GM19467 (cell line): ENCODE measurements at regions not wholly inside any gene's neighbourhood (a gene's known extent, or its start where the extent isn't known, plus 50 kb on each side); places are given as distances from the start of the nearest gene placed in this dataset.

Experiments
- ATAC-seq: cut with Tn5 transposase; IDR thresholded peaks from one replicate; pipeline ENCODE4 v1.9.1; 2021; ENCODE audit warnings: mild to moderate bottlenecking, moderate library complexity; ENCODE audit not compliant: unreplicated experiment

- no peak for ATAC-seq
Measured at GRCh38 chr9:81394881-81395675, 294.3 kb downstream of the TLE1 start.

DNA sequence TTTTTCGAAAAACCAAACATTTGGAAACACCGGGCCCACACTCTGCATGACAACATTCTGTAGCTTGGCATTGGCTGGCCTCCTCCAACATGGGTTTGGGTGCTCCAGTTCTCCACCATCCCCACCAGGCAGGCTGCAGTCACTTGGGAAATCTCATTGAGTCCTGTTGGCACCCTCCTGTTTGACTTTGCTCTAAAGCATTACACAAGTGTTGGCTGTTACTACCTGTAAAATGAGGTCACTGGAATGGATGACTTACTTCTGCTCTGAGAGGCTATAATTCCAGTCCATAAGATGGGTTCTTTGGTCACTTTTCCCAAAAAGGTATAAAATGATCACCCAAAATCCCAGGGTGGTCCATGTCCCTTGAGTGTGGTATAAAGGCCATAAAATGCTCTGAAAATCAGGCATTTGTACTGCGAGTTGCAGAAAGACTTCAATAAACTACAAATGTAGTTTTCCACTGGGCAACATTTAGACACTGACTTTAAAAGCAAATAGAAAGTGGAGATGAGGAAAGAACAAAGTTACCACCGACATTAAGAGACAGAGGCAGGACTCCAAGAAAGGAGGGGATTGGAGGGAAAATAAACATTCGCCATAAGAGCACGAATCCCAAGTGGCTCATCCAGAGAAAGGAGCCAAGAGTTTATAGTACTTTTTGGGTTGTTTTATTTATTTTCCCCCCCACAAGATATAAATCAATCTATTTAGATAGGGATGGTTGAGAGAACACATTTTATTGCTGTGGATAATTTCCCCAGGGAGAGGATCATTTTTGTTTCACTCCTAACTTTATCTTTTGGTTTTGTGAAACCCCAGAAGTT, 295.1 kb downstream of the TLE1 start:
- ATAC-seq = no peak

- ATAC-seq = no peak
Measured at GRCh38 chr9:81391457-81391825, 297.9 kb downstream of the TLE1 start.

- no peak for ATAC-seq
Measured at GRCh38 chr9:81390792-81391456, 298.4 kb downstream of the TLE1 start.

GRCh38 chr9:81389569-81389993, 299.8 kb downstream of the TLE1 start:
- ATAC-seq = no peak

DNA sequence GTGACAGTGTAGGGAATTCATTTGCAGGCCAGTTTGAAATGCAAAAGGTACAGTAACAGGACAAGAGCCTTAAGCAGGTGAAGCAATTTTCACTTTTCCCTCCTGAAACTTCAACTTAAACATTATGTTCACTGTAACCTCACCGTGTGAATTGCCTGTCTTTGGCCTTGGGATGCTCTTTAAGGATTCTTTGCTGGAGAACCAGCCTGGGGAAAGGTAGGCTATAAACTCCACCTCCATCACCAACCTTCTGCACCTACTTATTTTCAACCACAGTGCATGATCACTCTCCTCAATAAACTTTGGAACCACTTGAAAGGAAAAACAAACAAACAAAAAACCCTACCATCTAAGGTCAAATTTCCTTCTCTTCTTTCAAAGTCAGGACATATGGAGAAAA, 300.5 kb downstream of the TLE1 start:
- ATAC-seq = no peak

DNA sequence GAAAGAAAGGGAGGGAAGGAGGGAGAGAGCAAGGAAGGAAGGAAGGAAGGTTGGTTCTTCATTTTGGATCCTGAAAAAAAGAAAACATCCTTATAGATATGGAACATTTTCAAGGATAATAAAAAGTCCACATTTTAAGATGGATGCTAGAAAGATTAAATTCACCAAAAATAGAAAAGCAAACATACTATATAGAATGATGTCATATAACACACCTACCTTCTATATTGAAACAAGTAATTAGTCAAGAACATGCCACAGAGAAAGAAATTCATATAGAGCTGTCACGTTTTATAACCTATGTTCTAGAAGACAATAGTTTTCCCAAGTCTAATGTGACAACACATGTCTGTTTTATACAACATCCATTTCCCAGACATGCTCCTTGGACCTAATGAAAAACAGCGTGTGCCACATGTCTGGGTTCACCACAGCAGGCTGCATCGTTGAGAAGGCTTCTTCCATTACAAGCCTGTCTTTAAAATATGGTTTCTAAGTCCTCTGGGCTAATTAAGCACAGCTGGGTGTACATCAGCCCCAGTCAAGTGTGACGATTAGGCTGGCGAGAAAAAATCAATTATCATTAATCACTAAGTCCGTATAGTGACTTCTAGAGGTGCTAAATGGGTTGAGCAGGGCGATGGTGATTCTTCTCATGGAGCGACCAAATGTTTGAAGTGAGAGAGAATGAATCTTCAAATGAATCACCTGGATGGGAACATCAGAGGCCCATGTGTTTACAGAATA, 301.8 kb downstream of the TLE1 start:
- ATAC-seq = no peak

GRCh38 chr9:81384911-81385310, 304.4 kb downstream of the TLE1 start:
- no peak for ATAC-seq

GRCh38 chr9:81382281-81382680, 307.1 kb downstream of the TLE1 start:
- no peak for ATAC-seq

- ATAC-seq = no peak
Measured at GRCh38 chr9:81381694-81382093, 307.7 kb downstream of the TLE1 start.

GRCh38 chr9:81380504-81381359, 308.6 kb downstream of the TLE1 start:
- no peak for ATAC-seq

DNA sequence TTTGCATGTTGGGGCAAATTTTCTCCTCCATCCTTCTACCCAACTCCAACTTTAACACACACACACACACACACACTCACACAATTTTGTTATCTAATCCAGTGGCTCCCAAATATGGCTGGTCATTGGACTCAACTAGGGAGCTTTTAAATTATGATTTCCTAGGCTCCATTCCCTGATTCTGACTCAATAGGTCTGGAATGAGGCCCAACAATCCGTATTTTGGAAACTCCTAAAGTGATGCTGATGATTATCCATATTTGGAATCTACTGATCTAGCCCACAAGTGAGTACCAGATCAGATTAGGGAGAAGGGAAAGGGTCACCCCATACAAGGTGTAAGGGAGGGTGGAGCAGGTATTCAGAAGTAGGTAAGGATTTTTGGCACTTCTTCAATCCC, 309.7 kb downstream of the TLE1 start:
- ATAC-seq = no peak

DNA sequence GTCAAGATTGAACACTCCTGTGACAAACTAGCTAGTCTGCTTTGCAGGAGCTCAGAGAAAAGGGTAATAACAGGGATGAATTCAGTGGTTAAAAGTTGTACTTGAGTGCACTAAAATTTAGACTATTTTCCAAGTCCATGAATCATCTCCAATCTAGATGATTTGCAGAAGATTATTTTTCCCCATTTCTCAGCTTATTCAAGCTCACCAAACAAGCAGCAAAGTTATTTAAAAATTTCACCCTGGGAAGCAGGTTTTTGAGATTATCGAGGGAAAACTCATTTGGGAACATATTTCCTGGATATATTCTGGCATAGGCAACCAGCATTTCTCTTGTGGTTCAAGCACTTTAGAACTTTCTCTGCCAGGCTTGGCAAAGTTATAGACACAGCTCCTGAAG, 311.4 kb downstream of the TLE1 start:
- no peak for ATAC-seq

GRCh38 chr9:81377320-81377719, 312.0 kb downstream of the TLE1 start:
- ATAC-seq = no peak

GRCh38 chr9:81375187-81376100, 313.9 kb downstream of the TLE1 start:
- ATAC-seq = no peak

- ATAC-seq = no peak
Measured at GRCh38 chr9:81374459-81375186, 314.7 kb downstream of the TLE1 start.

GRCh38 chr9:81373294-81373693, 316.1 kb downstream of the TLE1 start:
- no peak for ATAC-seq

DNA sequence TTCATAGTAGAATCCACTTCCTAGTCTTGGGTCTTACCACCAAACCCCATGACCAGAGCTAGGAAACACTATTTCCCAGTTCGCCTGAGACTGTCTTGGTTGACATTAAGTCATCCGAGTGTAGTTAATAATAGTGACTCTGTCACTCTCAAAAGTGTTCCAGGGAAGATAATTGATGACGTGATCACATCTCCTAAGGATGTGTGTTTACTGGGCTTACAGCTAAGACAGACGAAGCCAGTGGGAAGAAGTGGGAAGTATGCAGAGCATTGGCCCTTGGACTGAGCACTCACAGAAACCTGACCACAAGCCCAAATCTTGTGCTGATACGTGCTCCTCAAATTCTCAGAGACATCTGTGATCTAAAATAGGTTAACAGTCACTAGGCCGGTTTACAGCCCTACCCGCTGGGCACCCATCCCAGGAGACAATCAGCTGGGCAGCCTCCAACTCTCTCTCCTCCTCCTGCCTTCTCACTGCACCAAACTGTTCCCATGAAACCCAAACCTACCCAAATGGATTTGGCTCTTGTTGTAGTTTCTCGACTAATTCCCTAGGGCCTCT, 316.6 kb downstream of the TLE1 start:
- ATAC-seq = no peak
